Mucosa of gallbladder (tissue), 1 donor: ENCODE measurements at regions not wholly inside any gene's neighbourhood (a gene's known extent, or its start where the extent isn't known, plus 50 kb on each side); places are given as distances from the start of the nearest gene placed in this dataset.

Experiments used
- DNase-seq: peaks from one replicate; pipeline ENCODE4 v3.0.0-alpha.2; 2020; ENCODE audit warnings: low spot score
- donor health status: DM: no; HTN: no; CAD: no.

DNA sequence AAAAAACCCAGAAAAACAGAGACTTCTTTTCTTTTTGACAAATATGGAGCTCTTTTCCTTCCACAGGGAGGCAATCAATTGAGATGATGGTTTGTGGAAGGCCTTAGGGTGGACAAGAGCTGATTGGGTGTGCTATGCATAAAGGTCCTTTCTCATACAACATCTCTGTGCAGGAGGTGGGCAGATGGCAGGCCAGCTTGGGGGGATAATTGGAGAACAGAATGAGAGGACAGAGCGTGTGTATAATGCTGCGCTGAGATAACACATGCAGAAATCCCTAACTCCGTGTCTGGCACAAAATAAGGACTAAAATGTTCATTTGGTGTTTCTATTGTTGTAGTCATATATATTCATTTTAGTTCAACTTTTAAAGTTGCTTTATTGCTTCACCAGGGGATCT is 159.0 kb upstream of the MEF2C start:
- no peak for DNase-seq

DNA sequence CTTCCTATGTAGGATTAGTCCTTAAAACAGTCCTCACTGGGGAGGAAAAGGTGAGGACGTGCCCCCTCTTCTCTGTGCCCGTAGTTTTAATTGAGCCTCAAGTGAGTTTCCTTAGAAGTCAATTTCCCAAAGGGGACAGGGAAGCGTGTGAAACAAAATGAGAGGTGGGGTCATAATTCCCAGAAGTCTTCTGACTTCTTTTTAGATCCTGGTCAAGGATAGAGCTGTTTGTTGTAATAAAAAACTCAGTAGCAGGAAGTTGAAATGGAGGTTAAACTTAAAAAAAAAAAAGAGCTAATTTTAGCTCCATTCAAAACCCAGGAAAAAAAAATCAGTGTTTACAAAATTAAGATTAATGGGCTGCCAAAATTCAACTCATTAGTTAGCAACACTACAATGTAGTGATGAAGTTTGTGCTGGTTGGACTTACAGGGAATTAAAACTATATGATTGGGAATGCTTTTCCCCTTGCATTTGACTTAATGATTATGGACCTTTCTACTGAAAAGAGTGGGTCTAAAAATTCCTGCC is 158.3 kb upstream of the MEF2C start:
- no peak for DNase-seq

DNA sequence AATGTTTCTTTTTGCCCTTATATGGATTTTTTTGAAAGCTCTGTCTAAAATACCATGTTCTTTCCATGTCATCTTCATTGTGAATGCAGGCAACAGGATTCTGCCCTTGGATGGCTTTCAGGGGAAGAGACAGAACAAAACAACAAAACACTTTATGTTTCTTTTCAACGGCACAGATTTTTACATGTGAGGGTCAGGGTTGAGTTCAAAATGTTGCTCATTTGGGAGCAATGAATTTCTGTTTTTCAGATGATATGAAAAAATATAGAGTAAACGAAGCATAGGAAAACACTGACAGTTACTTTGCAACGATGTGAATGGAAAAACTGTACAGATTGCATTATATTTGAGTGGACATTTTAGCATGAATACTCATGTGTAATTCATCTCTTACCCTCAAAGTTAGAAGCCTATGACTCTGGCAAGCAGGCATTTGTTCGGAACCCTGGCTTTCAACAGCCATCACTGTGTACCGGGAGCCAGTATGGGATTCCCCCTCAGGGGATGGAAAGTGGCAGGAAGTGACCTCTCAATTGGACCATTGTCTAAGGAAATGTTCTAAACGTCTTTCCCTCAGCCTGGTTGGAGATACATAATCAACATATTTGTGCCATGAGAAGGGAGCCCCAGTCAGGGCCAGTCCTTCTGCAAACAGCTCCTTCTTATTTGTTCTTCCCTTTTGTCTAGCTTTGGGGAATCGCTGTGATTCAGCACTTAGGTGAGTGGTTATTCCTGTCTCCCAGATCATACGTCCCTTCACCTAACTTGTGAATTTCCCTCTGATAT is 153.9 kb upstream of the MEF2C start:
- no peak for DNase-seq

DNA sequence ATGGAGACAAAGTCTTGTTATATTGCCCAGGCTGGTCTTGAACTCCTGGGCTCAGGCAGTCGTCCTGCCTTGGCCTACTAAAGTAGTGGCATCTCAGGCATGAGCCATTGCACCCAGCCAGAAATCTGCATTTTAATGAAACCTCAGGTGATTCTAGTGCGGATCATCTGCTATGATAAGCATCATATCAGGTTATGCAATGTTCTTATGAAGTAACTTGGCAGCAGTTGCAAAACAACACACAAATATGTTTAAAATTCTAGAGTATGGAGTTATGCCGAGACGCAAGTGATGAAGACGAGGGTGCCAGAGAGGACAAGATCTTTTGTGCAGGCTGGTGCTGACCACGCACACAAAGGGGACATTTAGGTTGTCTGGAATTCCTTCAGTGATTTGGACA is 153.2 kb upstream of the MEF2C start:
- DNase-seq: no peak

DNA sequence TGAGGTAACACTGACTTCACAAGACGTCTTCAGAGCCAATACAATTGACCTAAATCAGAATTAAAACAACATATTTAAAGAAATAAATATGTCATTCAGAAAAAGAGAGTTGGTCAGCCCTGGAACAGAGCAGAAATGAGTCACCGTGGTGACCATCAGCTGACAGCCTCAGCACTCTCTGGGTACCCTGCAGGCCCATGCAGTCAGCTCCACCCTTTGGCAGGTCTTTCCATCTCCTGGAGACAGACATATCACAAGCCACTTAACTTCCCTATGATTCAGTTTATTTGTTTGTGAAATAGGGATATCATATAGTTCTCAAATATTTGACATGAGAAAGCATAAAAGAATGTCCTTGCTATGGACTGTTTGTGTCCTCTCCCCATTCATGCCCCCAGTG is 151.6 kb upstream of the MEF2C start:
- no peak for DNase-seq

DNA sequence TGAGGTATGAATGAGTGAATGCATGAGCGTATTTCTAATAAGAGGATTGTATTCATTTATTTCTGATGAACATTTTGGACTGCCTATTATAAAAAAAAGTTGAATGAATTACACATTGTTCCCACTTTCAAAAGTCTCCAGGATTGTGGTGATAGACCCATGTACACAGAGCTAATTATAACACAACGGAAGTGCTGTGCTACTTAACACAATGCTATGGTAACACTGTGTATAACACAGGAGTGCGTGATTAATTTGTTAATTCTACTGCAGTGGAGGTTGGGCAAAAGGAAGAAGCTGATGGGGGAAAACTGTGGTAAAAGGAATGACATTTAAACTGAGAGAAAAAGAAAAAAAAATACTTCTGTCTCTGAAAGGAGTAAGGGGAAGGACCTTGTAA is 147.8 kb upstream of the MEF2C start:
- no peak for DNase-seq

DNA sequence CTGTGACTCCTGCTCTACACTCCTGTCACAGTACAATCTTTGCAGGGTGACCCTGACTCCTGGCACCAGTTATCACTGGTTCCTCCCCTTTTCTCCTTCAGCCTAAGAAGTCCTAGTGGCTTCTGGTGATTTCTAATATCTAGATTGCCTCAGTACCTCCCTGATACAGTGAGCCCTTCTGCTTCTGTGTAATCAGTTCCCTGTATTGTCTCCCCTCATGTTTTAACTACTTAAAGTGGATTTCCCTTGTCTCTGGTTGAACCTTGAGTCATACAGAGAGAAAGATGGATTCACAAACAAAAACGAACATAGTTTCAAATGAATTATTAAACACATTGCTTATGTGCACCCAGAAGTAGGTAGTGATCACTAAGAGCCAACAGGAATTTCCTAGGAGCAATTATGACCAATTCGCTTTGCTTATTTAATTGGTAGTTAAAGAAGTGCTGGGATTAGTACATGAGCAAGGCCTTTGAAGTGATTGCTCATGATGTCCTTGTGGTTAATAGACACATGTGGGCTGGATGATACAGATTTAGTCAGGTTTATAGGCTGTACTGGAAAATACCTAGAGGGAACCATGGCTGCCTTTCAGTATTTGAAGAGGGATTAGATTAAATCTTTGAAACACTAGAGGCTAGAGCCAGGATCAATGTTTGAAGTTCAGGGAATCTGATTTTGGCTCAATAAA is 145.8 kb upstream of the MEF2C start:
- DNase-seq: no peak

DNA sequence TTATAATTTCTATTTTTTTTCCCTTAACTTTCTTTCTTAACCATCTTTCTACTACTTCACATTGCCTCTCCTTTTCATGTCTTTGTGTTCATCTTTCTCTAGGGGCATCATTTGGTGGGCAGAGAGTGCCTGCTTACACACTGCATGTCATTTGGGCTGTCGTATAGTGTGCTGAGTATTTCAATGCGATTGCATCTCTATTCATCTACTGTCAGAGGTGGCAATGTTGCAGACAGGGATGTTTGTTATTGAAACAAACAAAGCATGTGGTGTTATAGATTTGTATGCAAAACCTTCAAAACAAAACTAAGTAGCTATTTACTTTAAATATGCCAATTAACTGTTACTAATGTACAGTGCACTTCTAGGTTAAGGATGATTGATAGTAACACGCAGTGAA is 141.1 kb upstream of the MEF2C start:
- DNase-seq: no peak

DNA sequence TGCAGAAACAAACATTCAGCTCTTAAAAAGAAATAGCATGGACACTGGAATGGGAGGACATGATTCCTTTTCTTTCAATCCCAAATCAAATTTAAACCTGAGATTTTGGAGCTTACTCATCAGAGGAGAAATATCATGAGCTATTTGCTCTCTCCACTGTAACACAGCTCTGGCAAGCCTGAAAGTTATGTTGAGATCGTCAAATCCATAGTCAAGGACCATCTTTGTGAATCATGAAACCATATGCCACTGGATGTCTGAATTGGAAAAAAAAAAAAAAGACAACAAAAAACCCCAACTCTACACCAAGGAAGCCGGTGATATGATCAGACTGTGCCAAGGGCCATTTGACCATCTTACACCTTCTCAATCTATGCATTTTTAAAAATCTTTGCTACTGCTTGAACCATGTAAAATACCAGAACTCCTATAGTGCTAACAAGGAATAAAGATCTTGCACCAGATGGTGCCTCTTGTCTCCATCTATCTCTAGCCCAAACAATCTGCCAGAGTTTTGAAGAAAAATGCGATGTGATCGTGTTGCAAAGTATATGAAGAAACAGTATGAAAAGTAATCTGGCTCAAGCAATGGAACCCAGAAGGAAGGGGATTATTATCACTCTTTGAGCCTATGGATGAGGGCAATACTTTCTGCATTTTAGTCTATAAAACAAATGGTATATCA is 138.1 kb upstream of the MEF2C start:
- no peak for DNase-seq

DNA sequence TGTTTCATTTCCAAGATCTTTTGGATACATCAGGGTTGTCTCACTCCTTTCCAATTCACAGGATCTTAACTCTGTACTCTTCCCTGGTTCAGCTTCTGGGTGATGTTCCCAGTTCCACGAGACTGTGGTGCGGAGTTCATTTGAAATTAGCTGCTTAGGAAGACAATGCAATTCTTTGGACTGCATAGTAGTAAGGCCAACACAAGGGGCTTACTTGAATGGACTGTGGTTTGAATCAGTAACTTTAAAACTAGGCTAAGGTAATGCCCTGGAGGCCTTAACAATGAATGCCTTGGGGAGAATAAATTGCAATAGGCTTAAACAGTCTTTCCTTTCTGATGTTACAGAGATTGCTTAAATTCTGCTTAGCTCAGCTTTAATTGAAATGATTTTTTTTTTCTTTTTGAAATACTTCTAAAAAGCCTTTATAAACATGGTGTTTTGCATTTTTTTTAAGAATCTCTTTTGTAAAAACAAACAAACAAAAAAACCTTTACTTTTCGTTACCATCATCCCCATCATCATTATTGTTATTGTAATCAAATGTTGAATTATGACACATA is 133.8 kb upstream of the MEF2C start:
- no peak for DNase-seq

DNA sequence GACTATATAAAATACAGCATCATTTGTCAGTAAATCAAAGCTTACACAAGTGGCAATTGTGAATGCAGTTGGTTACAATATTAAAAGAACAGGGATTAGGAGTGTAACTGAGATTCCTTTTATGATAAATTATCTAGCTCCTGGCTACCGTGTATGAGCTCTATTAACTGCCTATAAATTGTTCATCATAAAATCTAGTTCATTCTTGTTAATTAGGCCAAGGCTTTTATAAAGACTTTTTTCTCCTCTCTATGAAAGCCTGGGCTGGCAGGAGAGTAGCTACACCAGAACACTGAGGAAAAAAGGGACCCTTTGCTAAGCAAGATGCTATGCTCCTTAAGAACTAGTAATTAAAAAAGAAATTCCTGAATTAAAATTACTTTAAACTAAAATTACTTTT is 132.4 kb upstream of the MEF2C start:
- DNase-seq: no peak

DNA sequence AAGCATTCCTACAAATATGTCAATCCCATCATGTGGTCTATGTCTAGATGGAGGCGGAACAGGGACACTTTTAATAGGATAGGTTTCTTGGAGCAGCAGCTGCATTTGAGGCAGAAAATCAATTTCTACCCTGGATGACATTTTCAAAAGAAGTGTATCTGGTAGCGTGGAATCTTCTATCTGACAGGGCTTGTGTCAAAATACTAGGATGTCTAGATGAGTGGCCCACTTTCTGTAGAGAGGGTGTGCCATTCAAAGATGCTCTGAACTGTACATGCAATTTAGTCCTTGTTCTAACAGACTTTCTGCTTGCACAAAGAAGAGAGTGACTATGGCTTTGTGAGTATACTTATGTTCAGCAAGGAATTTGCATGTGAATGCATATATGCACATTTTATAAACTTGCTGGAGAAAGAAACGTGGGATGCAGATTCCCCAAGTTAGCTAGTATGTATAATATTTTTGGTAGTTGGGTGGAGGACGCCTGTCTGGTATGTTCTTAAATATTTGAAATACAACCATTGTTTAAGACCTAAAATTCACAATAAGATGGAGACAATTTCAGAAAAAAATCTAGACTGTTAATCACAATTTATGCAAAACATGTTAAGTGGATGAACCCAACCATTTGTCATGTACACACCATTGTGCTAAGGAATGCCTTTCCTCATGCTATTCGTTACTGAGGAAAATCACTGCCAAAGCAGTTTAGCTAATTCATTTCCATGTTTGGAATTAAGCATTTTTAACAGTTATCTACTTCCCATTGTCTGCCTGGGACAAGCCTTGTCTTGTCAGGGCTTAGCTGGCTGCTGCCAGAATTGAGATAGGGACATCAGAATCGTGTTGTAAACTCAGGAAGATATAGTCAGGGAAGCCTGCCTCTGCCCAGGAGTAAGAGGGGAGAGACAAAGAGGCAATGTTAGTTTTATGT is 129.1 kb upstream of the MEF2C start:
- no peak for DNase-seq

DNA sequence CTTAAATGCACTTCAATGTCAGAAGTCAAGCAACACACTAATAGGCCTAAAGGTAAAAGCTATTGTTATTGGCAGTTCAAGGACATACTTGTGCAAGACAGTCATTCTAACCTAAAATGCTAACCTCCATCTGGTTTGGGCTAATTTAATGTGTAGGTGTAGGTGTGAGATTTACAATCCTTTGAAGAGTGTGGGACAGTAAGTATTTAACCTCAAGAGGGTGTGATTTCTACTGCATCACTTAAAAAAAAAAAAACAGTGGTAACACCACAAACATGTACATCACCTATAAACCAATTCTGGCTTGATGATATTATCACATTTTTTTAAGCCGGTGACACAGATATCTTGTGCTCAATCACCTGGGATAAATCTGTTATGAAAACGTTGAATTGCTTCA is 127.5 kb upstream of the MEF2C start:
- DNase-seq: no peak

DNA sequence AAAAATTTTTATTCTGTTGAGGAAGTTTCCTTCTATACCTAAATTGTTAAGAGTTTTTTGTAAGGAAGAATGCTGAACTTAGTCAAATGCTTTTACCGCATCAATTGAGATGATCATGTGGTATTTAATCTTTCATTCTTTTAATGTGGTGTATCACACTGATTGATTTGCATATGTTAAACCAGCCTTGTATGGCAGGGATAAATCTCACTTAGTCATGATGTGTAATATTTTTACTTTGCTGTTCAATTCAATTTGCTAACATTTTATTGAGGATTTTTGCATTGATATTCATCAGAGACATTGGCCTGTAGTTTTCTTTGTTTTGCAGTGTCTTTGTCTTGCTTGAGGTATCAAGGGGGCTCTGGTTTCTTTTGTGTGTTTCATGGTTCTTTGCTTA is 125.3 kb upstream of the MEF2C start:
- no peak for DNase-seq

DNA sequence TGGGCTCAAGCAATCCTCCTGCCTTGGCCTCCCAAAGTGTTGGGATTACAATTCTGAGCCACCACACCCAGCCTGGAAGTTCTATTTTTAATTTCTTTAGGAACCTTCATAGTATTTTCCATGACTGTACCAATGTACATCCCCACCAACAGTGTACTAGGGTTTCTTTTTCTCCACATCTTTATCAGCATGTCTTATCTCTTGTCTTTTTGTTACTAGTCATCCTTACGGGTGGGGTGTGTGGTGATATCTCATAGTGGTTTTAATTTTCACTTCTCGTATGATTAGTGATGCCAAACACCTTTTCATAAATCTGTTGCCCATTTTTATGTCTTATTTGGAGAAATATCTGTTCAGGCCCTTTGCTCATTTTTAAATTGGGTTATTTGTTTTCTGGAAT is 123.0 kb upstream of the MEF2C start:
- DNase-seq: no peak

DNA sequence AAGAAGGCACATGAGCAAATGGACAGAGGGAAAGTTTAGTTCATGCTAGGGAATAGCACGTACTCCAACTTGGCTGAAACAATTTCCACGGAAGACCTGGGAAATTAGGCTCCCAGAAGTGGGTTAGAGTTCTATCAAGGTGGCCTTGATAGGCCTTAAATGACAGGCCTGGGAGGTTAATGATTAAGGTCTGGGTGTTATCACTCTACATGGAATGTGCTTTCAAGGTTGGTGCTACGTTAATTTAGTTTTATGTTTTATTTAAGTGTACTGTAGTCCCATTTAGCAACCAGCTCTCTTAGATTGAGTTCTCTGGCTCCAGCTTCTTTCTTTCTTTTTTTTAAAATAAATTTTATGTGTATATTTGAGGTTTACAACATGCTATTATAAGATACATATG is 121.4 kb upstream of the MEF2C start:
- no peak for DNase-seq

DNA sequence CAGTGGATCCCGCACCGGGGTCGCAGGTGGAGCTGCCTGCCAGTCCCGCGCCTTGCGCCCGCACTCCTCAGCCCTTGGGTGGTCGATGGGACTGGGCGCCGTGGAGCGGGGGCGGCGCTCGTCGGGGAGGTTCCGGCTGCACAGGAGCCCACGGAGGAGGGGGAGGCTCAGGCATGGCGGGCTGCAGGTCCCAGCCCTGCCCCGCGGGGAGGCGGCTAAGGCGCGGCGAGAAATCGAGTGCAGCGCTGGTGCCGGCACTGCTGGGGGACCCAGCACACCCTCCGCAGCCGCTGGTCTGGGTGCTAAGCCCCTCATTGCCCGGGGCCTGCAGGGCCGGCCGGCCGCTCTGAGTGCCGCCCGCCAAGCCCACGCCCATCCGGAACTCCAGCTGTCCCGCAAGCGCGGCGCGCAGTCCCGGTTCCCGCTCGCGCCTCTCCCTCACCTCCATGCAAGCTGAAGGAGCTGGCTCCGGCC is 120.6 kb upstream of the MEF2C start:
- no peak for DNase-seq

DNA sequence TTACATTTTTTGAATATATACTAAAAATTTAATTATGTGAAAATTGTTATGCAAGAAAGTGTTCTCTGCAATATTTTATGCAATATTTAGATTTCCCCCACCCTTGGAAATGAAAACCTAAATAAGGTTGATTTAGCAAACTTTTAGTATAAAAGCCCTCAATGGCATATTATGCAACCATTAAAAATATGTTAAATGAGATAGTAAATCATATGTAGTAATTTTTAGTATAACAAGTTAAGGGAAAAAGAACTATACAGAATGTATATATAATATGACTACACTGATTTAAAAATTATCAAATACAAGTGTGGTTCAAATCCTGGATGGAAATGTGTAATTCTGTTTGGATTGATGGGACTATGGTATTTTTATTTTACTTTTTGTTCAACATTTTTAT is 116.9 kb upstream of the MEF2C start:
- DNase-seq: no peak

DNA sequence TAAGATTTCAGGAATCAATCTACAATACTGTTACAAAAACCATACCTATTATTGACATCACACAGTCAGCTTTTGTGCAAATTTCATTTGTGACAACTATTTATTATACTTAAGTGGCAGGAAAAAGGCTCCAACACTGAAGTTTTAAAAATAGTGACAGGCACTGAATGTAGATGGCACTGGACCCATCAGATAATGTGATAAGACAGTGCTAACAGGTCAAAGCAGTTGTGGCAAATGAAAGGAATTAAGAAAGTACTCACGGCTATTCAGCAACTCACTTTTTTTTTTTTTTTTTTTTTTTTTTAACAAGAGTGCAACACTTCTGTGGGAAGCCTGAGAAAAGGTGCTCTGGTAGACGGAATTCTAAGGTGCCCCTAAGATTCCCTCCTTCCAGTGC is 115.0 kb upstream of the MEF2C start:
- no peak for DNase-seq

DNA sequence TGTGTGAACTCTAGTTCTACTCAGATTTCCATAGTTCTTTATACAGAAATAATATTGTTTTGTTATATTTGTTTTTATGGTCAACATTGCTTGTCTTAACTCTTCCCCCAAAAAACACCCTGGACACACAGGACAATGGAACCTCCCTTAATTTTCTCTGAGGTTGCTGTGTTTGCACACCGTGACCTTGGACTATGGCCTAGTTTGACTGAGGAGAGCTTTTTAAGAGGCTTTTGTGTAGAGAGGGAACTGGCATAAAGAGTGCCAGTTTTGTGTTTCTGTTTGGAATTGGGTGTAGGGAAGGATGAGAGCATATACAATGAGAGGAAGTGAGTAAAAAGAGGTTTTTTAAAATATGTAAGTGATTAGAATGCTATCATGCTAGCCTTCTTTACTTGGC is 101.1 kb upstream of the MEF2C start:
- DNase-seq: no peak

DNA sequence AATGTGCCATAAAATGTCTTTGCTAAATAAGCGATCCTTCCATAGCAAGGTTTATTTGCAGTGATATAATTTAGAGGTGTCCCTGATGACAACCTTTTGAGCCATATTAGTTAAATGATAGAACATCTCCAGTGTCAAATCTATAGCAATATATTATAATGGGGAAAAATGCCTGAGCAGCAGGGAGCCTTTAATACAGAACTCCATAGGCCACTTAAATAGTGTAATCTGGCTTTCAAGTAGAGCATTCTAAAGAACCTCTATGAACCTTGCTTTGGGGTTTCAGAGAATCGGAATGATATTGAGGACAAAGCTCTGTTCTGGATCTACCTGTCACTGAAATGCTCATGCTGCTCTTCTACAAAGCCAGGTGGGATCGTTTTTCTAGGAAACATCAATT is 96.7 kb upstream of the MEF2C start:
- DNase-seq: no peak
